ENCODE measurements at regions not wholly inside any gene's neighbourhood (a gene's known extent, or its start where the extent isn't known, plus 50 kb on each side); places are given as distances from the start of the nearest gene placed in this dataset.

- H3K36me3 ChIP-seq (ENCODE audit: insufficient read depth, low read length): no peaks in the 10 kb centered on the region
Observed at GRCh38 chr16:64144617-64145016, 977.2 kb downstream of the CDH11 start.

GRCh38 chr16:64138621-64139020 lies 983.2 kb downstream of the CDH11 start:
- no peak overlapping the region for H3K9ac ChIP-seq (ENCODE audit: low read depth, low read length)
- H3K9me3 ChIP-seq (ENCODE audit: control insufficient read depth, insufficient read depth, low read length): no peaks in the 10 kb centered on the region
- no peaks in the 10 kb centered on the region; the same call in 1 of the 2 replicates for H3K4me1 ChIP-seq (ENCODE audit: insufficient read depth, low read length)
- H3K36me3 ChIP-seq (ENCODE audit: insufficient read depth, low read length): no peaks in the 10 kb centered on the region

More at GRCh38 chr16:64144617-64145016, 977.2 kb downstream of the CDH11 start:
- Histone ChIP-seq H3K9me3 (ENCODE audit: control insufficient read depth, insufficient read depth, low read length) (no peaks in the 10 kb centered on the region), H3K4me1 (ENCODE audit: insufficient read depth, low read length) (no peaks in the 10 kb centered on the region), H3K9ac (ENCODE audit: low read depth, low read length) (no peak overlapping the region)

GRCh38 chr16:64138006-64138405 lies 983.9 kb downstream of the CDH11 start:
- Histone ChIP-seq H3K9ac (ENCODE audit: low read depth, low read length) (no peak overlapping the region), H3K9me3 (ENCODE audit: control insufficient read depth, insufficient read depth, low read length) (no peaks in the 10 kb centered on the region), H3K4me1 (ENCODE audit: insufficient read depth, low read length) (no peaks in the 10 kb centered on the region; the same call in 1 of the 2 replicates), H3K36me3 (ENCODE audit: insufficient read depth, low read length) (no peaks in the 10 kb centered on the region)

- no peaks in the 10 kb centered on the region for H3K36me3 ChIP-seq (ENCODE audit: insufficient read depth, low read length)
- H3K4me1 ChIP-seq (ENCODE audit: insufficient read depth, low read length): no peaks in the 10 kb centered on the region; the same call in 1 of the 2 replicates
- no peak overlapping the region for H3K9ac ChIP-seq (ENCODE audit: low read depth, low read length)
- no peaks in the 10 kb centered on the region for H3K9me3 ChIP-seq (ENCODE audit: control insufficient read depth, insufficient read depth, low read length)
Observed at GRCh38 chr16:64136743-64137142, 985.1 kb downstream of the CDH11 start.

- Histone ChIP-seq H3K9ac (ENCODE audit: low read depth, low read length) (no peak overlapping the region), H3K9me3 (ENCODE audit: control insufficient read depth, insufficient read depth, low read length) (no peaks in the 10 kb centered on the region), H3K36me3 (ENCODE audit: insufficient read depth, low read length) (no peaks in the 10 kb centered on the region), H3K4me1 (ENCODE audit: insufficient read depth, low read length) (no peaks in the 10 kb centered on the region; the same call in 1 of the 2 replicates)
Observed at GRCh38 chr16:64136314-64136713, 985.5 kb downstream of the CDH11 start.

GRCh38 chr16:64133366-64133765 lies 988.5 kb downstream of the CDH11 start:
- Histone ChIP-seq H3K9ac (ENCODE audit: low read depth, low read length) (no peak overlapping the region), H3K36me3 (ENCODE audit: insufficient read depth, low read length) (no peaks in the 10 kb centered on the region), H3K4me1 (ENCODE audit: insufficient read depth, low read length) (no peaks in the 10 kb centered on the region; the same call in 1 of the 2 replicates), H3K9me3 (ENCODE audit: control insufficient read depth, insufficient read depth, low read length) (no peaks in the 10 kb centered on the region)

GRCh38 chr16:64132759-64133361 lies 989.0 kb downstream of the CDH11 start:
- Histone ChIP-seq H3K9ac (ENCODE audit: low read depth, low read length) (no peak overlapping the region), H3K9me3 (ENCODE audit: control insufficient read depth, insufficient read depth, low read length) (no peaks in the 10 kb centered on the region), H3K4me1 (ENCODE audit: insufficient read depth, low read length) (no peaks in the 10 kb centered on the region; the same call in 1 of the 2 replicates), H3K36me3 (ENCODE audit: insufficient read depth, low read length) (no peaks in the 10 kb centered on the region)

GRCh38 chr16:64132190-64132589 lies 989.7 kb downstream of the CDH11 start:
- no peaks in the 10 kb centered on the region; the same call in 1 of the 2 replicates for H3K4me1 ChIP-seq (ENCODE audit: insufficient read depth, low read length)
- H3K9me3 ChIP-seq (ENCODE audit: control insufficient read depth, insufficient read depth, low read length): no peaks in the 10 kb centered on the region
- no peak overlapping the region for H3K9ac ChIP-seq (ENCODE audit: low read depth, low read length)
- H3K36me3 ChIP-seq (ENCODE audit: insufficient read depth, low read length): no peaks in the 10 kb centered on the region

GRCh38 chr16:64131423-64131822 lies 990.4 kb downstream of the CDH11 start:
- Histone ChIP-seq H3K9me3 (ENCODE audit: control insufficient read depth, insufficient read depth, low read length) (no peaks in the 10 kb centered on the region), H3K36me3 (ENCODE audit: insufficient read depth, low read length) (no peaks in the 10 kb centered on the region), H3K4me1 (ENCODE audit: insufficient read depth, low read length) (no peaks in the 10 kb centered on the region; the same call in 1 of the 2 replicates), H3K9ac (ENCODE audit: low read depth, low read length) (no peak overlapping the region)

GRCh38 chr16:64130140-64130539 lies 991.7 kb downstream of the CDH11 start:
- no peaks in the 10 kb centered on the region for H3K9me3 ChIP-seq (ENCODE audit: control insufficient read depth, insufficient read depth, low read length)
- H3K4me1 ChIP-seq (ENCODE audit: insufficient read depth, low read length): no peaks in the 10 kb centered on the region; the same call in 1 of the 2 replicates
- H3K36me3 ChIP-seq (ENCODE audit: insufficient read depth, low read length): no peaks in the 10 kb centered on the region
- H3K9ac ChIP-seq (ENCODE audit: low read depth, low read length): no peak overlapping the region

GRCh38 chr16:64122177-64122576 lies 999.7 kb downstream of the CDH11 start:
- H3K9ac ChIP-seq (ENCODE audit: low read depth, low read length): no peak overlapping the region

GRCh38 chr16:64121473-64121872 lies 1000.4 kb downstream of the CDH11 start:
- H3K36me3 ChIP-seq (ENCODE audit: insufficient read depth, low read length): no peaks in the 10 kb centered on the region
- H3K4me1 ChIP-seq (ENCODE audit: insufficient read depth, low read length): no peaks in the 10 kb centered on the region
- H3K9me3 ChIP-seq (ENCODE audit: control insufficient read depth, insufficient read depth, low read length): no peaks in the 10 kb centered on the region
- H3K9ac ChIP-seq (ENCODE audit: low read depth, low read length): no peak overlapping the region

More at GRCh38 chr16:64122177-64122576, 999.7 kb downstream of the CDH11 start:
- Histone ChIP-seq H3K36me3 (ENCODE audit: insufficient read depth, low read length) (no peaks in the 10 kb centered on the region), H3K4me1 (ENCODE audit: insufficient read depth, low read length) (no peaks in the 10 kb centered on the region), H3K9me3 (ENCODE audit: control insufficient read depth, insufficient read depth, low read length) (no peaks in the 10 kb centered on the region)

- no peaks in the 10 kb centered on the region for H3K4me1 ChIP-seq (ENCODE audit: insufficient read depth, low read length)
- H3K9ac ChIP-seq (ENCODE audit: low read depth, low read length): no peak overlapping the region
- no peaks in the 10 kb centered on the region for H3K9me3 ChIP-seq (ENCODE audit: control insufficient read depth, insufficient read depth, low read length)
- no peaks in the 10 kb centered on the region for H3K36me3 ChIP-seq (ENCODE audit: insufficient read depth, low read length)
Observed at GRCh38 chr16:64116151-64116550, 1005.7 kb downstream of the CDH11 start.

GRCh38 chr16:64109241-64109640 lies 1012.6 kb downstream of the CDH11 start:
- Histone ChIP-seq H3K9ac (ENCODE audit: low read depth, low read length) (no peak overlapping the region), H3K36me3 (ENCODE audit: insufficient read depth, low read length) (no peaks in the 10 kb centered on the region), H3K9me3 (ENCODE audit: control insufficient read depth, insufficient read depth, low read length) (no peaks in the 10 kb centered on the region), H3K4me1 (ENCODE audit: insufficient read depth, low read length) (no peaks in the 10 kb centered on the region)

- no peaks in the 10 kb centered on the region for H3K4me1 ChIP-seq (ENCODE audit: insufficient read depth, low read length)
- no peaks in the 10 kb centered on the region for H3K36me3 ChIP-seq (ENCODE audit: insufficient read depth, low read length)
- no peaks in the 10 kb centered on the region for H3K9me3 ChIP-seq (ENCODE audit: control insufficient read depth, insufficient read depth, low read length)
- no peak overlapping the region for H3K9ac ChIP-seq (ENCODE audit: low read depth, low read length)
Observed at GRCh38 chr16:64102654-64103053, 1019.2 kb downstream of the CDH11 start.
